H1 (cell line): ENCODE measurements at regions not wholly inside any gene's neighbourhood (a gene's known extent, or its start where the extent isn't known, plus 50 kb on each side); places are given as distances from the start of the nearest gene placed in this dataset.

ENCODE experiments used
- TF ChIP-seq, protein P1 (sequence below): IDR thresholded peaks from 2 replicates; pipeline ENCODE4 v1.6.1; 2012; ENCODE audit warnings: inconsistent platforms

DNA sequence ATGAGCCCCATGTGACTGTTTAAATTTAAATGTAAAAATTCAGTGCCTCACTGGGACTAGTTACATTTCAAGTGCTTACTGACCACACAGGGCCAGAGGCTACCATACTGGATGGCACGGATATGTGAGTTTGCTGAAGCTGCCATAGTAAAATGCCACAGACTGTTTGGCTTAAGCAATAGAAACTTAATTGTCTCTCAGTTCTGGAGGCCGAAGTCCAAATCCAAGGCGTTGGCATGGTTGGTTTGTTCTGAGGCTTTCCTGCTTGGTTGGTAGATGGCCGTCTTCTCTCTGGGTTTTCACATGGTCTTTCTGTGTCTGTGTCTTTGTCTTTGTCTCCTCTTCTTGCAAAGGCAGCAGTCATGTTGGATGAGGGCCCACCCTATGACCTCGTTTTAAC, 878.9 kb upstream of the RBFOX1 start (continued):
- TF ChIP-seq, protein P1, sequence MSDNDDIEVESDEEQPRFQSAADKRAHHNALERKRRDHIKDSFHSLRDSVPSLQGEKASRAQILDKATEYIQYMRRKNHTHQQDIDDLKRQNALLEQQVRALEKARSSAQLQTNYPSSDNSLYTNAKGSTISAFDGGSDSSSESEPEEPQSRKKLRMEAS, result no peak
- TF ChIP-seq, all 59 proteins: peak for 0
